NCI-H1930 (cell line): ENCODE measurements at regions not wholly inside any gene's neighbourhood (a gene's known extent, or its start where the extent isn't known, plus 50 kb on each side); places are given as distances from the start of the nearest gene placed in this dataset.

Source experiments
- DNase-seq, 2 experiments: peaks; one replicate each; lab custom pipeline; 2025; lab: John Stamatoyannopoulos, UW

DNA sequence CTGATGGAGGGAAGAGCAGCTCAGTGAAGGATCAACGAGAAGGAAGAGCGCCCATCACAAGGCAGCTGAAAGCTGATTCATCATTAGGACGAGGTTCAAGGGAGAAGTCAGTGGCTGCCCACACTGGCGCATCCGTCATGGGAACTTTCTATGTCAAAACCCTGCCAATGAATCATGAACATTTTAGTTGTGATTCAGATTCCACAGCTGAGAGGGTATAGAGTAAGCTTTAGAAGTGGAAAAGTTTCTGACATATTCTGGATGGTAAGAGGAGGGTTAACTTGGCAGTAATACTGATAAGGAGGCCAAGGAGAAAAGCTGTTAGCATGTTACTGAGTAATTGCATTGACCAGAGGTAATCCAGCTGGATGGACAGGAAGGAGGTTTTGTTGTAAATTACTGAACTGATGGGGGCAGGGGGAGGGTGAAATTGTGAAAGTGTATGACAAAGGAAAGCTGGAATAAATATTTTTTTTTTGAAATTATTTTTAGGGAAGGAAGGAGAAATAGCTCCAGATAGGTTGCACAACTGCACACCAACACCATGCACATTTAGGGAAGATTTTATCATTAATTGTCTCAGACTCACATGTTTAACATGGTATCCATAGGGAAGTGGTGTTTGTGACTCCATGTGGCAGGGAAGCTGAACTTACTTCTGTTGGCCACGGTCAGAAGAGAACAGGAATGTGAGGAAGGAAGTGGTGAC, 78.3 kb upstream of the NRP1 start:
- DNase-seq, result no peak

DNA sequence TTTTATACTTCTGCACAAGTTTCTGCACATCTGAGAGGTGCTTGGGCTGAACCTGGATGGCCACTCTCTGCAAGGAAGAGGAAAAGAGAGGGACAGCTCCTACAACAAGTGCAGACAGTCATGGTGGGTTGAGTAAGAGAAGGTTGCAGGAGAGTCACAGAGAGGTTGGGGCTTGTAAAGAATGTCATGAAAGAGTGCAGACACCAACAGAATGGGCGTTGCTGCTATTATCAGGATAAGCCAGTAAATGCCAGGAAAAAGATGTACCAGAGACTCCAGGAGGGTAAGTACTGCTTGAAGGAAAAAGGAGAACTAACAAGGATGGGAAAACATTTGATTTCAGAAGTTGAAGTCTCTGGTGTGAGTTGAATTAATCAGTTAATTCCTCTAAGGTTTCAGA, 77.8 kb upstream of the NRP1 start:
- no peak for DNase-seq

DNA sequence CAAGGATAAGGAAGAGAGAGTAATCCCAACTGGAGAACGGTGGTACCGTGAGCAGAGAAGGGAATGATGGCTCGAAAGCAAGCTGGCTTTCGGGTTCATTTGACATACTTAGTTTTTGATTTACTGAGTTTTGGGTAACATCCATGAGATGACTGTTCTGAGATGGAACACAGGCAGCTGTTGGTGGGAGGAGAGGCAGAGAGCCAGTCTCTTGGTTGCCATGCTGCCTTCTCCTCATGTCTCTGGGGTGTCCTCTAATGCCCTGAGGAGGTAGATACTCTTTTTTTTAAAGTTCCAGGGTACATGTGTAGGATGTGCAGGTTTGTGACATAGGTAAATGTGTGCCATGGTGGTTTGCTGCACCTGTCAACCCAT, 76.4 kb upstream of the NRP1 start:
- DNase-seq, result no peak

DNA sequence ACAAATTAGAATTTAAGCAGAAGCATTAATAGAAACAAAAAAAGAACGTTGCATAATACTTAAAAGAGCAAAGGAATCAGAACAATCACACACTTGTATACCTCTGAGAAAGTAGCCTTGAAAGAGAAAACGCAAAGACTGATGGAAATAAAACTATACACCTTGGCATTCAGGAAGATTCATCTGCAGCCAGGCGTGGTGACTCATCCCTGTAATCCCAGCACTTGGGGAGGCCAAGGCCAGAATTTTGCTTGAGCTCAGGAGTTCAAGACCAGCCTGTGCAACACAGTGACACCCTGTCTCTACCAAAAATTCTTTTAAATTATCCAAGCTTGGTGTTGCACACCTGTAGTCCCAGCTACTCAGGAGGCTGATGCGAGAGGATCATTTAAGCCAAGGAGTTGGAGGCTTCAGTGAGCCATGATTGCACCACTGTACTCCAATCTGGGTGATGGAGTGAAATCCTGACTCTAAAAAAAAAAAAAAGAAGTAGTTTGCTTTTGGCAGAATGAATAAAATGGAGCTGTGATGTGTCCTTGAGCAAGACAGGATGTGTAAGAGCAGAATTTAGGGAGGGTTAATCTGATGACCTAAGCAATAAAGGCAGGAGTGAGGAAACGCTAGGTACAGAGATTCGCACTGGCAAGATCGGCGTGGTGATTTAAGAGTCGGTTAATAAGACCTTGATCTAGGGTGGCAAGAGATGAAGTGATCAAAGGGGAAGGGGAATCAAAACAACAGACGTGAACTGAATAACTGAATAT, 75.8 kb upstream of the NRP1 start:
- no peak for DNase-seq

DNA sequence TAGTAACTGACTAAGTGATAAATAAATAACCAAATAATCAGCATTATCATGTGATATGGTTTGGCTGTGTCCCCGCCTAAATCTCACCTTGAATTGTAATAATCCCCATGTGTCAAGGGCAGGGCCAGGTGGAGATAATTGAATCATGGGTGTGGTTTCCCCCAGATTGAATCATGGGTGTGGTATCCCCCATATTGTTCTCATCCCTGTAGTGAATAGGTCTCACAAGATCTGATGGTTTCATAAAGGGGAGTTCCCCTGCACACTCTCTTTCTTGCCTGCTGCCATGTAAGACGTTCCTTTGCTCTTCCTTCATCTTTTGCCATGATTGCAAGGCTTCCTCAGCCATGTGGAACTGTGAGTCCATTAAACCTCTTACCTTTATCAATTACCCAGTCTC, 72.1 kb upstream of the NRP1 start:
- no peak for DNase-seq

DNA sequence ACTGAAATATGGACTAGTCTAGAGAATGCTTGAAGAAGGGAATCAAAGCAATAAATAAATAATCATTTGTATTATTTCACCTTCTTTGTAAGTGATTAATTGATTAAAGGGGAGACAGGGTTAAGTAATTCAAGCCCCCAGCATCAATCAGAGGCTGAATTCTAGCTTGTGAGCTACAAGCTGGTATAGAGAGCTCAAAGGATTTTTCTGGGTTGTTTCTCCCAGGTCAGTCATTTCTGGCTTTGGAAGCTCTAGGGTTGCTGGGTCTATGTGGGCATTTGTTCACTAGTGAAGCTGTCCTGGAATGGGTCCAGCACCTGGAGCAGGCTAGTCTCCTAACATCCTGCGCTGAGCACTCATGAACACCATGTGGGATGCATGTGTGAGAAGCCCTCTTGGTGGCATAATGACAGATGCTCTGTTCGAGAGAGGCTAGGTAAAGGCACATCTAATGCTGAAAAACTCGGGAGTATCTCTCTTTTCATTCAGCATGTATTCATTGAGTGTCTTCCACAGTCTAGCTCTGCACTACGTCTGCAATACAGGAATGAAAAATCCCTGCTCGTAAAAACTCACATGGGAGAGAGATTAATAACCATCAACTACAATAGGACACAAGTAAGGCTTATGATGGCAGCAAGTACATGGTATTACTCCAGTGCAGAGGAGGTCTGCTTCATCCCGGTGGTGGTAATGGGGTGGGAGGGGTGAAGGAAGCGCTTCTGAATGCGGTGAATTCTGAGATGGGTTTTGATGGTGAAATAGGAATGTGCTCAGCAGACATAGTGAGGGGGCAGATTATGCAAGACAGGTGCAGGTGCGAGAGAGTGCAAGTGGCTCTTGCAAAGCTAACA, 68.0 kb upstream of the NRP1 start:
- DNase-seq, result no peak

DNA sequence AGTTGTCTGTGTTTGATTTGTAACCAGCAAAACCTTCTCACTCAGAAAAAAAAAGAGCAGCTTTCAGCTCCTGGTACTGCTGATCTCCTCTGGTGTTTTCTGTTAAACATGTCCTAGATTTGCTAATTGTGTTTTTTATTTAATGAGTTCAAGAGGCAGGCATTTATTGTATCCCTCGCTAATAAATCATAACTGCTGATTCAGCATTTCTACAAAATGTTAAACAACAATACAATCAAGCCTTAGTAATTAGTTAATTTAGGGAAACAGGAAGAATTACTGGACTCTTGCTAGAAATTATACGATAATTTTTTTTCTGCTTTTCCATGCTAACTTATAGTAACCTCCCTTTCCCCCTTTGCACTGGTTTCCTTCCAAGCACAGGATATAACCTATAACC, 66.8 kb upstream of the NRP1 start:
- DNase-seq, result no peak

DNA sequence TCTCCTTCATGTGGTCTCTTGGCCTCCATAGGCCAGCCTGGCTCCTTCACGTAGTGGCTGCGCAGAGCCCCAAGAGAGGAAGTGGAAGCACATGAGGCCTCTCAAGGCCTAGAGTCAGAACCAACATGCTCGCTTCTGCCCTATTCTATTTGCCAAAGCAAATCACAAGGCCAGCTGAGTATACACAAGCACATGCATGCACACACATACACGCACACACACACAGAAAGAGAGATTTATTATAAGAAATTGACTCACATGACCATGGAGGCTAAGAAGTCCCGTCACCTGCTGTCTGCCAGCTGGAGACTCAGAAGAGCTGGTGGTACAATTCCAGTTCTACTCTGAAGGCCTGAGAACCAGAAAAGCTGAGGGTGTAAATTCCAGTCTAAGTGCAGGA, 64.3 kb upstream of the NRP1 start:
- DNase-seq, result no peak

DNA sequence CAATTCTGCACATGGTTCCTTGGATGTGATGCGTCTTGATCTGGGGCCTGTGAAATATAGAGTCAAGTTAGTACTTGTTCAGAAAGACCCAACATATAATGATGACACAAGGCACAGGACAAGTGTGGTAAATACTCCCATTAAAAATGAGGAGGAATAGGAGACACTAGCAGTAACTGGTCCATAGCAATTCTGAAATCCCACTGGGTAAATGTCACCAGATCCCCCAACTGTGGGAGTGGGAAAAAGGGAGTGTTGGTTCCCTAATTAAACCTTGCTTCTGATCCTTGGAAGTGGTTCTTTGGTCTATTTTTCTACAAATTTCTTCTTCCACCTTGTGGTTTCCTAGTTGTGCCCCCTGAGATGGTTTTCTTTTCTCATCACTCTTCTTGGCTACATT, 62.5 kb upstream of the NRP1 start:
- no peak for DNase-seq

DNA sequence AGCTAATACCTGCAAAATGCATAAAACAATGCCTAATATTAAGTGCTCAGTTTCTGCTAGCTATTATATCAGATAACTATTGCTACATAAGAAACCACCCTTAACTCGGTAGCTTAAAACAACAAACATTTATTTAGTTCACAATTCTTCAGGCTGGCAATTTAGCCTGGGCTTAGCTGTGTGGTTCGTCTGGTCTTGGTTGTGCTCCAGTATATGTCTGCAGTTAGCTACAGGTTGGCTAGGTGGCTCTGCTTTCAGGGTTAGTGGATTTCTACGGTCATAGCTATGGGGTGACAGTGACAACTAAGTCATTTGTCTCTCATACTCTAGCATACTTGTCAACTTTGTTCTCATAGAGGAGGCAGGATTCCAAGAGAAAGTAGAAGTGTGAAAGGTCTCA, 61.8 kb upstream of the NRP1 start:
- no peak for DNase-seq

DNA sequence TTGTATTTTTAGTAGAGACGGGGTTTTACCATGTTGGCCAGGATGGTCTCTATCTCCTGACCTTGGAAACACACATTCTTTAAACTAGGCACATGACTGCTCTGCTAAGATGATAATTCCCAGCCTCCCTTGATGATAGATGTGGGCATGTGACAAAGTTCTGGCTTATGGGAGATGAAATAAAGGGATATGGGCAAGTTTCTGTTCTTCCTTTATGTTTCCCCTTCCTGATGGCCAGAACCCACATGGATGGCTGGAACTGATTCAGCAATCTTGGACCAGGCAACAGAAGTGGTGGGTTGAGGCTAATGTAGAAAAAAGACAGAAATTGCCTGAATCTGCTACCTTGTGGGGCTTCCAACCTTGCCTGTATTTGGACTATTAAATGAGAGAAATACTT, 60.7 kb upstream of the NRP1 start:
- no peak for DNase-seq

DNA sequence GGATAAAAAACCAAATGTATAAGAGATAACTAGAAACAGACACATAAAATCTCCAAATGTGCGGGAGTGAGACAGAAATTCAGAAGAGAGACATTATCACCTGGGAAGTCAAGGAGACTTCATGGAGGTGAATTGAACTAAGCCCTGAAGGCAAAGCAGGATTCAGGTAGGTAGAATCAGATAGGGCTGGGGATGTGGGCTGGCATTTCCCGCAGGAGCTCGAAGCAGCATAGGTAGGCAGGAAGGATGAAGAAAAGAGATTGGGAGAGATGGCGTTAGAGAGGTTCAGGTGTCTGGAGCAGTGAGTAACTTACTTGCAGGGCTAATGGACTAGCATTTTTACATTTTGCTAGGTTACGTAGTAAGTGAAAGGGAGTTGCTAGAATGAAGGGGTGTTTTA, 58.2 kb upstream of the NRP1 start:
- no peak for DNase-seq

DNA sequence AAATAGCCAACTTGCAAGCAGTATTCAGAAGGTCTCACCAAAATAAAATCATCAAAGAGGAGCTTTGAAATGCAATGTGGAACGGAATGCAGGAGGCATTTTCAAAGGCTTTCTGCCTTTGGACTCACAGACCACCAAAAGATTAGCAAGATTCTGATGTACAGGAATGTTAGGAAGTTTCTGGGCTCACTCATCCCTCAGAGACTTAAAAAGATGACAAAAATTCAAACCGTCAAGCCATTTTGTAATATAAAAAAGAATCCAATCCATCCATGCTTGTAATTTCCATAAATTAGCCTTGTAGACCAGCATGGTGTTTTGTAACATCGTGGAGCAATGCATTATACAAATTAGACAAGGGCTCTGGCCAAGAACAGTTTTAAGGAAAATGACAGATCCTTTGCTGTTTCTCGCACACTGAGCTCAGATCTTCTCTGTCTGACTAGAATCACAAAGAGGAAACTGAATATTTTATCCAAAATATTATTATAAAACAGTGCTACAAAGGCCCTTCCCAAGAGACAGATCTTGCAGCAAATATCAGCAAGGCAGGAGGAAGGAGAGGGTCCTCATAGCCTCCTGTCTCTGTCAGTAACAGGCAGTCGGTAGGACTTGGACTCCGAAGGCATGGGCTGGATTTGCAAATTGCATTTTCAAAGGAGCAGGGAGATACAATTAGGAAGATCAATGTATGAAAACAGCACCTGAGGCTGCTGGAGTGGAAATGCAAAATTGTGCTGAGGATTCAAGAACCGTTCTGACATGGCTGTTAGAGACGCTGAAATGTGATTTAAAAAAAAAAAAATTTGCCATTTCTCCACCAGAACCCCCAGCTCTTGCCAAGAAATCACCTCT, 57.4 kb upstream of the NRP1 start:
- no peak for DNase-seq

DNA sequence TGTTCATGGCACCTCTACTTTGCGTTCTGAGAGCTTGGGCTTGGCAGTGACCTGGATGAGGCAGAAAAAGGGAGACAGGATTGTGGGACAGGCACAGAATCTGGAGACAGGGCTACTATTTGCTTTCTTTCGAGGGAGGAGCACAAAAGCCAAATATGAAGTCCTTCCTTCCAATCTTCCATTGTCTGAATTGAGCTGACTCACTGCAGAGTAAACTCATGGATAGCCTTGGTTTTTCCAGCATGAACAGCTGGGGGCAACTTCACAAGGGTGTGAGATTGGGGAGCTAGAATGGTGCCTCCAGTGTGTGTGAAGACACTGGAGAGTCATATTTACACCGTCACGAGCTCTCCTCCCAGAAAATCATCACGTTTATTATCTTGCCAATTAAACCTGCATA, 55.6 kb upstream of the NRP1 start:
- no peak for DNase-seq

DNA sequence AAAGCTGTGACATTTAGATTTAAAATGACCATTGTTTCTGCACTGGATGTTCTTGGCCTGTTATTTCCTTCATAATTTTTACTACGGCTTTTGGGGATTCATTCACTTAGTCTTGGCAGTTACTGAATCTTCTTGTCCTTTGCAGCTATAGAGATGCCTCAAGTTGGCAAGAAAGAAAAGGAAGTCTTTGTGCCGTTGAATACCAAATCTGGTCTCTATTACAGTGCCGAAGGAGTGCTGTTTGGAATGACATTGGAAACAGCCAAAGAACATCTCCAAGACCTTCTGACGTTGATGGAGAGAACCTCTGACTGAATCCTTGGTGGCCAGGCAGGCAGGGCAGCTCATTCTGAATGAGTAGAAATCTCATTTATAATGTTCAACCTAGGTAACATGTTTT, 54.3 kb upstream of the NRP1 start:
- no peak for DNase-seq

DNA sequence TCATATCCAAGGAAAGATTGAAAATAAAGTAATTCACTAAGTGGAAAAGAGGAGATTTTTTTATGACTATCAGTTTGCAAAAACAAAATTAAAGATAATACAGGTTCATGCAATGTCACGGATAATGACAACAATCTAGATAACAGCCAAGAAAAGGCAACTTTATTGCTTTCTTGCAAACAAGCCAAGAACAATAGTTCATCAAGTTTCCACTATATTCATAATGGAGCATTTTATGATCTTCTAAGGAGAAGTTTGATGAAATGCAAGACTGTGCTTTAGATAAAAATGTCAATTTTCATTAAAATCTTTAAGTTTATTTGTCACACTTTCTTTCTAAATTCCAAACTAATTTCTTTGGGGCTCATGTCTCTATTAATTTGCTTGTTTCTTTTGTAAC, 53.9 kb upstream of the NRP1 start:
- no peak for DNase-seq

DNA sequence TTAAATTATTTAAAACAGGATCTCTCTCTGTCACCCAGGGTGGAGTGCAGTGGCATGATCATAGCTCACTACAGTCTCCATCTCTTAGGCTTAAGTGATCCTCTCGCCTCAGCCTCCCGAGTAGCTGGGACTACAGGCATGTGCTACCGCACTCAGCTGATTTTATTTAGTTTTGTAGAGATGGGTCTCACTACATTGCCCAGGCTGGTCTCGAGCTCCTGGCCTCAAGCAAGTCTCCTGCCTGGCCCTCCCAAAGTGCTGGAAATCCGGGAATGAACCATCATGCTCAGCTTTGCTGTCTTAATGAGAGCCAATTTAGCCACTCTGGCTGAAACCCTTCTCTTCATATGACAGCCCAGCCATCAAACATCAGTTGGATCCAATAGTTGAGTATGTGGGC, 53.3 kb upstream of the NRP1 start:
- DNase-seq, result no peak

DNA sequence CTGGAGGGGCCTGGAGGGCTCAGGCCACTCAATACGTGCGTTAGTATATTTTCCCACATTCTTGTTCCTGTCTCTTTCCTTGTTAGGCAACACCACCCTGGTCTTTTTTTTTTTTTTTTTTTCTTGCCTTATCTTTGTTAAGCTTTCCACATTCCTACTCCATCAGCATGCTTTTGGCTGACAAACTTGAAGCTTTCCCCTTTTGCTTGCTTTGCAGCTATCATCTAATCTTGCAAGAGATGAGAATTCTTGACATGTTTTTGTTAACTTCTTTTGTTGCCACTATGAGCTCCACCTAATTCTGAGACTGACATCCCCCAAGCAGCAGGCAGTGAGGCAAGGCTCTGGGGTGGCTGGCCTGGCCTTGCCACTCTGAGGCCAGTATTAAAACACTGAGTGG, 52.5 kb upstream of the NRP1 start:
- DNase-seq, result no peak

DNA sequence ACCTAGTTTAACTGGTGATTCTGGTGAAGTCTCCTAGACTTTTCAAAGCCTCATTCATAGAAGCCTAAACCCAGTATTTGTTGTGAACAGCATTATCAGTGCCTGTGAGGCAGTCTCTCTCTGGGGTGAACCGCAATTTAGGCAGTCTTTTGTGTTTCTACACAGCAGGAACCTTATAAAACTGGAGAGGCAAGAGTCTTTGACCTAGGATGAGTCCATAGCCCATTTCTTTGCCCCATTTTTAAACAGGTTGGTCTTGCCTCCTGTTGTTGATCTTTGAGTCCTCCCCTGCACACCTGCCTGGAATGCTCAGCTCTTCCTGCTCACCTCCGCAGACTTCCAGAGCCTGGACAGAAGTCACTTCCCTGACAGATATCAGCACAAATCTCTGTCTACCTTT, 51.2 kb upstream of the NRP1 start:
- no peak for DNase-seq

DNA sequence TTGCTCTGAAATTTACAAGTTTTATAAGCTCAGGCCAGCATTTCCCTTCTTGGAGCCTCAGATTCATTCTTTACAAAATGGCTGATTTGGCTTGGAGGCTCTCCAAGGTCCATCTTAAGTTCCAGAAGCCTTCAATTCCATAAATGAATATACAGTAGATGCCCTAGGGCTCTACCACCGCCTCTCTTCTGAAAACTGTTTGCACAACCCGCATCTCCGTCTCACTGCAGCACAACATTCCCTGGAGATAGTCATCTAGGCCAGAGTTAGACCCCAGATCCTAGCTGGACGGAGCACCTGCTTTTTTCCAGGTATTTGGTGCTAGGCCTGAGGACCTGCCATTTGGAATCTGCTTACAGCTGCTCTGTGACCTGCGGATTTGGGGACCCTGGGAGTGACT, 50.5 kb upstream of the NRP1 start:
- no peak for DNase-seq
